Stimulated activated CD4-positive, alpha-beta T cell treated with anti-CD3 and anti-CD28 coated beads, Interleukin-2, amount 100 ng/mL, for 24 hours (primary cell): ENCODE measurements at regions not wholly inside any gene's neighbourhood (a gene's known extent, or its start where the extent isn't known, plus 50 kb on each side); places are given as distances from the start of the nearest gene placed in this dataset.
A peak's percentile ranks its signal among the peaks of the same experiment; 100 is the strongest.

Source experiments
- DNase-seq, 2 donors: peaks; one replicate each; pipeline ENCODE4 v3.0.0-alpha.2; 2020

GRCh38 chr6:68372991-68373390 is 262.1 kb upstream of the ADGRB3 start:
- DNase-seq: no peak

GRCh38 chr6:68368845-68369244 is 266.2 kb upstream of the ADGRB3 start:
- DNase-seq: no peak

- no peak for DNase-seq
These were observed 270.7 kb upstream of the ADGRB3 start for GRCh38 chr6:68364271-68364805.

GRCh38 chr6:68343901-68344300 is 291.2 kb upstream of the ADGRB3 start:
- peak in 1 of 2 donors; percentile 1 for DNase-seq

- no peak for DNase-seq
These were observed 292.8 kb upstream of the ADGRB3 start for GRCh38 chr6:68342286-68342685.

GRCh38 chr6:68339488-68340131 is 295.5 kb upstream of the ADGRB3 start:
- no peak for DNase-seq

- no peak for DNase-seq
These were observed 301.6 kb upstream of the ADGRB3 start for GRCh38 chr6:68333442-68333841.

- no peak for DNase-seq
These were observed 306.9 kb upstream of the ADGRB3 start for GRCh38 chr6:68328156-68328555.

GRCh38 chr6:68326762-68327161 is 308.3 kb upstream of the ADGRB3 start:
- DNase-seq: no peak

GRCh38 chr6:68317366-68317765 is 317.7 kb upstream of the ADGRB3 start:
- DNase-seq: no peak

- DNase-seq: no peak
These were observed 321.2 kb upstream of the ADGRB3 start for GRCh38 chr6:68313911-68314310.

GRCh38 chr6:68307301-68307700 is 327.8 kb upstream of the ADGRB3 start:
- no peak for DNase-seq

- no peak for DNase-seq
These were observed 339.0 kb upstream of the ADGRB3 start for GRCh38 chr6:68296126-68296525.

- DNase-seq: no peak
These were observed 352.4 kb upstream of the ADGRB3 start for GRCh38 chr6:68282646-68283045.

GRCh38 chr6:68279793-68280557 is 355.1 kb upstream of the ADGRB3 start:
- DNase-seq: no peak

GRCh38 chr6:68273297-68273696 is 361.8 kb upstream of the ADGRB3 start:
- no peak for DNase-seq

GRCh38 chr6:68256391-68256790 is 378.7 kb upstream of the ADGRB3 start:
- no peak for DNase-seq

- DNase-seq: no peak
These were observed 382.4 kb upstream of the ADGRB3 start for GRCh38 chr6:68252632-68253031.

- no peak for DNase-seq
These were observed 387.3 kb upstream of the ADGRB3 start for GRCh38 chr6:68247782-68248181.

GRCh38 chr6:68240726-68241125 is 394.4 kb upstream of the ADGRB3 start:
- no peak for DNase-seq

- no peak for DNase-seq
These were observed 396.0 kb upstream of the ADGRB3 start for GRCh38 chr6:68239034-68239433.

- no peak for DNase-seq
These were observed 396.9 kb upstream of the ADGRB3 start for GRCh38 chr6:68238097-68238601.

GRCh38 chr6:68237205-68237604 is 397.9 kb upstream of the ADGRB3 start:
- DNase-seq: no peak

GRCh38 chr6:68235326-68235784 is 399.7 kb upstream of the ADGRB3 start:
- DNase-seq: no peak
